Neuronal stem cell (in vitro differentiated cells): ENCODE measurements at regions not wholly inside any gene's neighbourhood (a gene's known extent, or its start where the extent isn't known, plus 50 kb on each side); places are given as distances from the start of the nearest gene placed in this dataset.
A peak's percentile ranks its signal among the peaks of the same experiment; 100 is the strongest.

Source experiments
- DNase-seq: peaks from one replicate; pipeline ENCODE4 v3.0.0-alpha.2; 2013; ENCODE audit warnings: low spot score
- H2AFZ ChIP-seq: one replicate; pipeline ENCODE4 v1.6.1; 2013; ENCODE audit warnings: mild to moderate bottlenecking, low read length, inconsistent platforms
- H2AK5ac ChIP-seq: 2 replicates; pipeline ENCODE4 v1.6.1; 2013; ENCODE audit warnings: low read depth, mild to moderate bottlenecking, inconsistent platforms, low read length, moderate library complexity, mixed read lengths
- H2BK120ac ChIP-seq: 2 replicates; pipeline ENCODE4 v1.6.1; 2013; ENCODE audit warnings: low read depth, mild to moderate bottlenecking, inconsistent platforms, low read length, moderate library complexity, mixed read lengths
- H2BK12ac ChIP-seq: one replicate; pipeline ENCODE4 v1.6.1; 2013; ENCODE audit warnings: low read length, inconsistent platforms
- H2BK15ac ChIP-seq: 2 replicates; pipeline ENCODE4 v1.6.1; 2013; ENCODE audit warnings: mild to moderate bottlenecking, low read length, inconsistent platforms, mixed read lengths
- H2BK5ac ChIP-seq: one replicate; pipeline ENCODE4 v1.6.1; 2013; ENCODE audit warnings: inconsistent platforms, mild to moderate bottlenecking, low read length, moderate library complexity
- H3K14ac ChIP-seq: one replicate; pipeline ENCODE4 v1.6.1; 2013; ENCODE audit warnings: low read length, inconsistent platforms
- H3K18ac ChIP-seq: 2 replicates; pipeline ENCODE4 v1.6.1; 2013; ENCODE audit warnings: low read length, inconsistent platforms
- H3K23ac ChIP-seq: 2 replicates; pipeline ENCODE4 v1.6.1; 2013; ENCODE audit warnings: low read depth, mild to moderate bottlenecking, mixed read lengths, low read length, inconsistent platforms; ENCODE audit not compliant: poor library complexity
- H3K27ac ChIP-seq: replicated peaks from 3 replicates; pipeline ENCODE4 v1.5.1; 2013; ENCODE audit warnings: low read length, inconsistent platforms
- H3K27me3 ChIP-seq, 3 experiments: 2 replicates each; pipeline ENCODE4 v1.6.1; 2013; ENCODE audit warnings: low read length in 3 of 3, mild to moderate bottlenecking in 2 of 3, inconsistent platforms in 1 of 3, low read depth in 1 of 3, mixed read lengths in 1 of 3, moderate library complexity in 1 of 3; ENCODE audit not compliant: control insufficient read depth in 3 of 3, insufficient read depth in 3 of 3
- H3K36me3 ChIP-seq, 2 donors: replicated peaks in 1 of 2; 2 replicates each; pipeline ENCODE4 v1.6.1; 2013; ENCODE audit warnings: low read length in 2 of 2; ENCODE audit not compliant: control insufficient read depth in 2 of 2, insufficient read depth in 2 of 2
- H3K4ac ChIP-seq: 2 replicates; pipeline ENCODE4 v1.6.1; 2013; ENCODE audit warnings: inconsistent platforms, mild to moderate bottlenecking, low read length, moderate library complexity
- H3K4me1 ChIP-seq, 2 donors: 1 replicate in 1 of 2; 2 replicates in 1 of 2; pipeline ENCODE4 v1.6.1; 2013; ENCODE audit warnings: low read length in 2 of 2, low read depth in 1 of 2; ENCODE audit not compliant: control insufficient read depth in 2 of 2, insufficient read depth in 1 of 2
- H3K4me2 ChIP-seq: one replicate; pipeline ENCODE4 v1.6.1; 2013; ENCODE audit warnings: mild to moderate bottlenecking, low read length, inconsistent platforms; ENCODE audit not compliant: insufficient read depth, poor library complexity, severe bottlenecking
- H3K4me3 ChIP-seq, 2 donors: 2 replicates each; pipeline ENCODE4 v1.5.1; 2013; ENCODE audit warnings: low read length in 2 of 2, mild to moderate bottlenecking in 2 of 2, inconsistent platforms in 1 of 2, moderate library complexity in 1 of 2
- H3K79me1 ChIP-seq: one replicate; pipeline ENCODE4 v1.6.1; 2013; ENCODE audit warnings: low read depth, mild to moderate bottlenecking, inconsistent platforms, low read length, moderate library complexity
- H3K9ac ChIP-seq: one replicate; pipeline ENCODE4 v1.6.1; 2013; ENCODE audit warnings: mild to moderate bottlenecking, low read depth, low read length, inconsistent platforms; ENCODE audit not compliant: poor library complexity
- H3K9me3 ChIP-seq, 2 donors: replicated peaks in 1 of 2; 2 replicates each; pipeline versions ENCODE3 to v1.6.1; 2013; ENCODE audit warnings: low read length in 2 of 2, mild to moderate bottlenecking in 2 of 2, inconsistent platforms in 1 of 2, low read depth in 1 of 2, mixed read lengths in 1 of 2, moderate library complexity in 1 of 2; ENCODE audit not compliant: control insufficient read depth in 2 of 2, insufficient read depth in 1 of 2
- H4K8ac ChIP-seq: one replicate; pipeline ENCODE4 v1.6.1; 2013; ENCODE audit warnings: low read depth, mild to moderate bottlenecking, inconsistent platforms, low read length, moderate library complexity
- H4K91ac ChIP-seq: one replicate; pipeline ENCODE4 v1.6.1; 2013; ENCODE audit warnings: low read length, low read depth, mild to moderate bottlenecking, inconsistent platforms; ENCODE audit not compliant: poor library complexity
- WGBS, 2 donors: extraction: QIAGEN DNeasy Blood & Tissue Kit; methylation state at CpG; one replicate each; pipeline ENCODE4 v1.1.7; 2013; ENCODE audit warnings: missing lambda C conversion rate in 2 of 2, mixed read lengths in 1 of 2; ENCODE audit not compliant: insufficient read length in 2 of 2, insufficient replicate concordance in 1 of 2; ENCODE audit errors: extremely low coverage in 2 of 2; 5-methylcytosine and 5-hydroxymethylcytosine counted together

GRCh38 chr7:25694211-25694610 lies 457.8 kb upstream of the NFE2L3 start:
- no peak overlapping the region for H2AK5ac ChIP-seq
- no peak overlapping the region for H3K14ac ChIP-seq
- no peaks in the 10 kb centered on the region for H3K36me3 ChIP-seq
- H2BK12ac ChIP-seq: no peak overlapping the region
- H3K9ac ChIP-seq: no peak overlapping the region
- no peaks in the 10 kb centered on the region for H3K27me3 ChIP-seq
- H3K23ac ChIP-seq: no peak overlapping the region
- DNase-seq: no peak
- no peak overlapping the region for H2AFZ ChIP-seq
- H3K9me3 ChIP-seq: no peaks in the 10 kb centered on the region
- peaks cover 1 to 2% of the 10 kb centered on the region in 2 donors for H3K4me1 ChIP-seq
- no peak overlapping the region for H3K4me2 ChIP-seq
- no peaks in the 10 kb centered on the region for H3K79me1 ChIP-seq
- no peak overlapping the region for H4K8ac ChIP-seq
- no peak overlapping the region for H2BK5ac ChIP-seq
- no peak overlapping the region for H2BK15ac ChIP-seq
- WGBS, 2 donors: no CpG with 5 or more reads among the region's 2 CpGs
- H3K18ac ChIP-seq: no peak overlapping the region
- H2BK120ac ChIP-seq: no peak overlapping the region
- no peak overlapping the region for H3K27ac ChIP-seq
- H4K91ac ChIP-seq: no peak overlapping the region
- no peak overlapping the region for H3K4ac ChIP-seq
- no peak overlapping the region for H3K4me3 ChIP-seq

GRCh38 chr7:25694699-25695098 lies 457.3 kb upstream of the NFE2L3 start:
- H4K91ac ChIP-seq: no peak overlapping the region
- H3K9ac ChIP-seq: no peak overlapping the region
- no peaks in the 10 kb centered on the region for H3K79me1 ChIP-seq
- no peak overlapping the region for H2BK15ac ChIP-seq
- H3K14ac ChIP-seq: no peak overlapping the region
- H2AFZ ChIP-seq: peak overlapping the region; percentile 10
- no peak overlapping the region for H3K4me3 ChIP-seq
- H3K27ac ChIP-seq: no peak overlapping the region
- H2AK5ac ChIP-seq: no peak overlapping the region
- H3K36me3 ChIP-seq: no peaks in the 10 kb centered on the region
- no peaks in the 10 kb centered on the region for H3K27me3 ChIP-seq
- no peak for DNase-seq
- WGBS, 2 donors: no CpG with 5 or more reads among the region's 4 CpGs
- H2BK5ac ChIP-seq: no peak overlapping the region
- no peak overlapping the region for H3K4me2 ChIP-seq
- no peak overlapping the region for H2BK12ac ChIP-seq
- no peak overlapping the region for H3K4ac ChIP-seq
- no peak overlapping the region for H3K18ac ChIP-seq
- peaks cover 0 to 2% of the 10 kb centered on the region in 2 donors for H3K9me3 ChIP-seq
- H4K8ac ChIP-seq: no peak overlapping the region
- H3K23ac ChIP-seq: no peak overlapping the region
- H3K4me1 ChIP-seq: peaks cover 1 to 2% of the 10 kb centered on the region in 2 donors
- H2BK120ac ChIP-seq: no peak overlapping the region

GRCh38 chr7:25696571-25696970 lies 455.4 kb upstream of the NFE2L3 start:
- no peaks in the 10 kb centered on the region for H3K36me3 ChIP-seq
- H3K27me3 ChIP-seq: no peaks in the 10 kb centered on the region
- H2BK12ac ChIP-seq: no peak overlapping the region
- H3K27ac ChIP-seq: no peak overlapping the region
- H3K9me3 ChIP-seq: peaks cover 0 to 2% of the 10 kb centered on the region in 2 donors
- H3K4ac ChIP-seq: no peak overlapping the region
- H2BK5ac ChIP-seq: no peak overlapping the region
- H4K8ac ChIP-seq: no peak overlapping the region
- no peak overlapping the region for H2AK5ac ChIP-seq
- H2BK15ac ChIP-seq: no peak overlapping the region
- no peak overlapping the region for H2BK120ac ChIP-seq
- no peak overlapping the region for H3K4me2 ChIP-seq
- H3K4me3 ChIP-seq: no peak overlapping the region
- H3K18ac ChIP-seq: no peak overlapping the region
- H3K23ac ChIP-seq: no peak overlapping the region
- H4K91ac ChIP-seq: no peak overlapping the region
- H2AFZ ChIP-seq: no peak overlapping the region
- no peaks in the 10 kb centered on the region for H3K79me1 ChIP-seq
- H3K14ac ChIP-seq: no peak overlapping the region
- H3K4me1 ChIP-seq: peaks cover 1 to 2% of the 10 kb centered on the region in 2 donors
- no CpG with 5 or more reads among the region's 2 CpGs for WGBS, 2 donors
- H3K9ac ChIP-seq: no peak overlapping the region
- no peak for DNase-seq

- Histone ChIP-seq H4K8ac (no peak overlapping the region), H2AFZ (no peak overlapping the region), H3K27ac (no peak overlapping the region), H2BK5ac (no peak overlapping the region), H4K91ac (no peak overlapping the region), H3K9ac (no peak overlapping the region), H3K36me3 (no peaks in the 10 kb centered on the region), H2BK12ac (no peak overlapping the region), H3K9me3 (peaks cover 0 to 2% of the 10 kb centered on the region in 2 donors), H3K4me1 (peaks cover 1 to 2% of the 10 kb centered on the region in 2 donors), H3K23ac (no peak overlapping the region), H3K14ac (no peak overlapping the region), H2BK120ac (no peak overlapping the region), H3K18ac (no peak overlapping the region), H3K4me2 (no peak overlapping the region), H3K79me1 (no peaks in the 10 kb centered on the region), H3K4me3 (no peak overlapping the region), H2BK15ac (no peak overlapping the region), H3K27me3 (no peaks in the 10 kb centered on the region), H2AK5ac (no peak overlapping the region), H3K4ac (no peak overlapping the region)
- no peak for DNase-seq
- WGBS, 2 donors: no CpG with 5 or more reads among the region's 5 CpGs
Observed at GRCh38 chr7:25698451-25699113, 453.4 kb upstream of the NFE2L3 start.
